ENCODE measurements at regions not wholly inside any gene's neighbourhood (a gene's known extent, or its start where the extent isn't known, plus 50 kb on each side); places are given as distances from the start of the nearest gene placed in this dataset.

GRCh38 chr17:79478051-79478461 lies 132.8 kb downstream of the RBFOX3 start:
- BruUV-seq (replicated peaks): no TSS peak
- Histone ChIP-seq H3K27ac (ENCODE audit: low read length) (no peak overlapping the region), H3K9me3 (ENCODE audit: control insufficient read depth, insufficient read depth, low read depth, low read length) (no peaks in the 10 kb centered on the region), H3K36me3 (ENCODE audit: control insufficient read depth, insufficient read depth, low read length) (no peaks in the 10 kb centered on the region), H3K4me3 (ENCODE audit: low read depth in 2 of 2, low read length in 2 of 2) (no peak overlapping the region), H3K4me1 (ENCODE audit: control insufficient read depth, insufficient read depth, low read length) (peaks cover 4% of the 10 kb centered on the region; the same call in 1 of the 2 replicates), H3K27me3 (ENCODE audit: control insufficient read depth, insufficient read depth, low read length) (peaks cover 12% of the 10 kb centered on the region)
- TF ChIP-seq SIN3A (IDR thresholded peaks at IDR 0.05; ENCODE audit: borderline replicate concordance, insufficient read depth, low read depth, low read length) (no peak), TCF7L2 (IDR thresholded peaks at IDR 0.05; ENCODE audit: low read depth, low read length) (no peak), REST (IDR thresholded peaks at IDR 0.05; ENCODE audit: insufficient read depth in 1 of 2, low read depth in 2 of 2, low read length in 1 of 2) (no peak), POLR2AphosphoS5 (IDR thresholded peaks at IDR 0.05; ENCODE audit: low read depth, low read length) (no peak), CTCF (IDR thresholded peaks at IDR 0.05) (no peak)
- no peak for DNase-seq (ENCODE audit: low read depth, low spot score)
- ChIA-PET CTCF (no interaction called here), POLR2A (no interaction called here)
- intact Hi-C loops (cut with micrococcal nuclease; ENCODE audit: unreplicated experiment): no loop called here
- ATAC-seq: no peak
- in situ Hi-C loops (cut with HindIII; ENCODE audit: low pct_unique_long_range_greater_than_20kb, low sequenced_read_pairs): no loop called here

DNA sequence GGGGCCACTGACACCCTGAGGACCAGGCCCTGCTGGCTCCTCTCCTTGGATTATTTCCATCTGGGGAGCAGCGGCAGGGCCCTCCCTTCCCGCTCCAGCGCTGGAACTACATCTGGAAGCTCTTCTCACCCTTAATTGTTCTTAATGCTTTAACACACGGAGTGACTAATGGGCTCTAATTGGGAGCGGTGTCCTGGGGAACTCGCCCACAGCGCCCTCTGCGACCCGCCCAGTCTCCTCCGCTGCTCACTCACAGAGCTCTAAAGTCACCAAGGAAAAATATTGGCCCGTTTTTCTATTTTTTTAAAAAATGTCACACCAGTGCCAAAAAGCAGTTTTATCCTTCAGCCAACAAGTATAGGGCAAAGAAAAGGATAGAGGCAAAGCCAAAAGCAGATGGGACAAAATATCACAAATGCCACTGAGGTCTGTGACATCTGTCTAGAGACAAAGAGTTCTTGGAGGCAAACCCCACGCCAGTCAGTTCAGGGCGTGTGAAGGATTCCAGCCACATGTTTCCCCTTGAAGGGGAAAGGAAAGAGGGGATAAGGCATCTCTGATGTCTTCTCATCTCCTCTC lies 134.7 kb downstream of the RBFOX3 start:
- CTCF ChIA-PET: no interaction called here
- no TSS peak for BruUV-seq (replicated peaks)
- intact Hi-C loops (cut with micrococcal nuclease; ENCODE audit: unreplicated experiment): no loop called here

DNA sequence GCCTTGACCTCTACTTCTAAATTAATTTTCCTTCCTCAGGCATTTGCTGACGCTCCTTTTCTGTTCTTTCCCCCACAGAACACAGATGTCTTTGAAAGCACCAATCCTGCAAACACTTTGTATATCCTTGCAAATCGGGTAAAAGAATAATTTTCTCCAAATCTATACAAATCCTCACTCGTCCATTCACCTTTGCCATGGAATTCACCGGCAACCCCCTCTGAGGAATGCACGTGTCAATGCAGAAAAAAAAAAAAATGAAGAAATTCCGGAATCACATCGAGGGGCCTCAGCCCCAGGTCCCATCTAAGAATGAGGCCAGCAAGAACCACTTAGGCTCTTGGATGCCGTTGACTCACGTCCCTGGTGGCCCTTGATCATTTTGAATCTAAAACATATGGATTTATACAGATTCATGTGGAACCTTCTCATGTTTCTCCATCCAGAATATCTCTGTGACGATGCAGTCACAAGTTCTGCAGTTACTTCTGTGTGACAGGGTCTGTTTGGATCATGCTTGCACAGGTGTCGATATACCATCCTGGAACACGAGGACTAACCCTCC lies 136.9 kb downstream of the RBFOX3 start:
- Histone ChIP-seq H3K4me1 (ENCODE audit: control insufficient read depth, insufficient read depth, low read length) (peaks cover 4% of the 10 kb centered on the region; the same call in 1 of the 2 replicates), H3K4me3 (ENCODE audit: low read depth in 2 of 2, low read length in 2 of 2) (no peak overlapping the region), H3K27me3 (ENCODE audit: control insufficient read depth, insufficient read depth, low read length) (peaks cover 9% of the 10 kb centered on the region), H3K36me3 (ENCODE audit: control insufficient read depth, insufficient read depth, low read length) (no peaks in the 10 kb centered on the region), H3K27ac (ENCODE audit: low read length) (no peak overlapping the region), H3K9me3 (ENCODE audit: control insufficient read depth, insufficient read depth, low read depth, low read length) (no peaks in the 10 kb centered on the region)
- BruUV-seq (replicated peaks): no TSS peak
- intact Hi-C loops (cut with micrococcal nuclease; ENCODE audit: unreplicated experiment) (no loop called here), in situ Hi-C loops (cut with HindIII; ENCODE audit: low pct_unique_long_range_greater_than_20kb, low sequenced_read_pairs) (no loop called here)
- ATAC-seq (no peak), DNase-seq (ENCODE audit: low read depth, low spot score) (no peak)
- no peak for TF ChIP-seq TCF7L2 (IDR thresholded peaks at IDR 0.05; ENCODE audit: low read depth, low read length)
- TF ChIP-seq REST (IDR thresholded peaks at IDR 0.05; ENCODE audit: insufficient read depth in 1 of 2, low read depth in 2 of 2, low read length in 1 of 2): no peak
- no peak for TF ChIP-seq POLR2AphosphoS5 (IDR thresholded peaks at IDR 0.05; ENCODE audit: low read depth, low read length)
- no peak for TF ChIP-seq SIN3A (IDR thresholded peaks at IDR 0.05; ENCODE audit: borderline replicate concordance, insufficient read depth, low read depth, low read length)
- TF ChIP-seq CTCF (IDR thresholded peaks at IDR 0.05): no peak
- ChIA-PET CTCF (no interaction called here), POLR2A (interaction anchor here (0.8 kb wide), 1 partner anchor 93 kb away, joined by 4 read pairs; no protein-coding TSS in a partner anchor)

More for the DNA sequence above, 134.7 kb downstream of the RBFOX3 start:
- in situ Hi-C loops (cut with HindIII; ENCODE audit: low pct_unique_long_range_greater_than_20kb, low sequenced_read_pairs): no loop called here
- peaks cover 4% of the 10 kb centered on the region; the same call in 1 of the 2 replicates for H3K4me1 ChIP-seq (ENCODE audit: control insufficient read depth, insufficient read depth, low read length)
- no peak for DNase-seq (ENCODE audit: low read depth, low spot score)
- H3K27ac ChIP-seq (ENCODE audit: low read length): no peak overlapping the region
- no peaks in the 10 kb centered on the region for H3K9me3 ChIP-seq (ENCODE audit: control insufficient read depth, insufficient read depth, low read depth, low read length)
- no peak for ATAC-seq
- H3K36me3 ChIP-seq (ENCODE audit: control insufficient read depth, insufficient read depth, low read length): no peaks in the 10 kb centered on the region
- no peak overlapping the region for H3K4me3 ChIP-seq (ENCODE audit: low read depth in 2 of 2, low read length in 2 of 2)
- no peak for TF ChIP-seq SIN3A (IDR thresholded peaks at IDR 0.05; ENCODE audit: borderline replicate concordance, insufficient read depth, low read depth, low read length)
- POLR2A ChIA-PET: no interaction called here
- H3K27me3 ChIP-seq (ENCODE audit: control insufficient read depth, insufficient read depth, low read length): peaks cover 9% of the 10 kb centered on the region
